SK-N-SH treated with all-trans-retinoic acid at 6 μM for 48 hours (cell line): ENCODE measurements at regions not wholly inside any gene's neighbourhood (a gene's known extent, or its start where the extent isn't known, plus 50 kb on each side); places are given as distances from the start of the nearest gene placed in this dataset.

Source experiments
- ARNTL ChIP-seq: fragments of 450-650 bp; formaldehyde crosslinking; IDR thresholded peaks from 2 replicates; pipeline ENCODE4 v1.5.0; 2020; ENCODE audit warnings: low read depth, mild to moderate bottlenecking, moderate library complexity, borderline replicate concordance
- ZFP3 ChIP-seq: fragments of 250-450 bp; sonication (Bioruptor Pico); IDR thresholded peaks from 2 replicates; pipeline ENCODE4 v1.5.0; 2020; ENCODE audit warnings: mild to moderate bottlenecking, moderate library complexity
- TF ChIP-seq, protein P1 (sequence below): fragments of 250-450 bp; sonication (Bioruptor Pico); IDR thresholded peaks from 2 replicates; pipeline ENCODE4 v1.5.0; 2020; ENCODE audit warnings: mild to moderate bottlenecking, moderate library complexity
- TF ChIP-seq, protein P2 (sequence below): fragments of 250-450 bp; sonication (Bioruptor Pico); IDR thresholded peaks from 2 replicates; pipeline ENCODE4 v1.8.0; 2020; ENCODE audit warnings: mild to moderate bottlenecking, moderate library complexity, borderline replicate concordance

DNA sequence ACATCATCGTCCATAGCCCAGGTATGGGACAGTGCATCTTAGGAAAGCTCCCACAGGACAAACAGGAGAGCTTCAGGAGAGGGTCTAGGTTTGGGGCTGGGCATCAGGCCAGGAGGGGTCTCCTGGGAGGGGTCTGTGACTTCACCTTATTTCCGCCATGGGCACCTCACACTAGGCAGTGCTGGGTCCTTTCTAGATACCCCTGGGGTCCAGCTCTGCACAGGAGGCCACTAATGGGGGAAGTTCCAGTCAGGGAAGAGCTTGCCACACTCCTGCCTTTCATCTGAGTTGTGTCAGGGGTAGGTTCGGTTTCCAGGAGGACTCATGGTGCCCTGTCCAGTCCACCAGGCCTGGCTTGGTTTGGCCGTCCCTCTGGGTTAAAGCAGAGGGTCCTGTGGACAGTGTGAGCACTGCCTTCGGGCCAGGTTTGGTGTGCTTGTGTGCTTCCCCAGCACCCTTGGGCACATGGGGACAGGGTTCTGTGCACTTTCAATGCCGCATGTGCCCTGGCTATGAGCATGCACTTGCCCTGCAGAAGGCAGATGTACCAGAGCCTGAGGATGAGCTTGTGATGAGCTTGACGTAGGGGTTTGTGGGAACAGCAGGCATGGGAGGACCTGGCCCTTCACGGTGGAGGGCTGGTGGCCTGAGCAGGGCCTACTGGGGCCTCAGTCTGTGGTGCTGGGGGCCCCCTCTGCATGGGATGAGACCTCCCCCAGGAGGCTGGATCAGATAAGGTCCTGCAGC, 377.7 kb upstream of the NUPR2 start:
- TF ChIP-seq, protein P1, sequence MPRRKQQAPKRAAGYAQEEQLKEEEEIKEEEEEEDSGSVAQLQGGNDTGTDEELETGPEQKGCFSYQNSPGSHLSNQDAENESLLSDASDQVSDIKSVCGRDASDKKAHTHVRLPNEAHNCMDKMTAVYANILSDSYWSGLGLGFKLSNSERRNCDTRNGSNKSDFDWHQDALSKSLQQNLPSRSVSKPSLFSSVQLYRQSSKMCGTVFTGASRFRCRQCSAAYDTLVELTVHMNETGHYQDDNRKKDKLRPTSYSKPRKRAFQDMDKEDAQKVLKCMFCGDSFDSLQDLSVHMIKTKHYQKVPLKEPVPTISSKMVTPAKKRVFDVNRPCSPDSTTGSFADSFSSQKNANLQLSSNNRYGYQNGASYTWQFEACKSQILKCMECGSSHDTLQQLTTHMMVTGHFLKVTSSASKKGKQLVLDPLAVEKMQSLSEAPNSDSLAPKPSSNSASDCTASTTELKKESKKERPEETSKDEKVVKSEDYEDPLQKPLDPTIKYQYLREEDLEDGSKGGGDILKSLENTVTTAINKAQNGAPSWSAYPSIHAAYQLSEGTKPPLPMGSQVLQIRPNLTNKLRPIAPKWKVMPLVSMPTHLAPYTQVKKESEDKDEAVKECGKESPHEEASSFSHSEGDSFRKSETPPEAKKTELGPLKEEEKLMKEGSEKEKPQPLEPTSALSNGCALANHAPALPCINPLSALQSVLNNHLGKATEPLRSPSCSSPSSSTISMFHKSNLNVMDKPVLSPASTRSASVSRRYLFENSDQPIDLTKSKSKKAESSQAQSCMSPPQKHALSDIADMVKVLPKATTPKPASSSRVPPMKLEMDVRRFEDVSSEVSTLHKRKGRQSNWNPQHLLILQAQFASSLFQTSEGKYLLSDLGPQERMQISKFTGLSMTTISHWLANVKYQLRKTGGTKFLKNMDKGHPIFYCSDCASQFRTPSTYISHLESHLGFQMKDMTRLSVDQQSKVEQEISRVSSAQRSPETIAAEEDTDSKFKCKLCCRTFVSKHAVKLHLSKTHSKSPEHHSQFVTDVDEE (CRISPR knock-in tag) = no peak
- TF ChIP-seq, protein P2, sequence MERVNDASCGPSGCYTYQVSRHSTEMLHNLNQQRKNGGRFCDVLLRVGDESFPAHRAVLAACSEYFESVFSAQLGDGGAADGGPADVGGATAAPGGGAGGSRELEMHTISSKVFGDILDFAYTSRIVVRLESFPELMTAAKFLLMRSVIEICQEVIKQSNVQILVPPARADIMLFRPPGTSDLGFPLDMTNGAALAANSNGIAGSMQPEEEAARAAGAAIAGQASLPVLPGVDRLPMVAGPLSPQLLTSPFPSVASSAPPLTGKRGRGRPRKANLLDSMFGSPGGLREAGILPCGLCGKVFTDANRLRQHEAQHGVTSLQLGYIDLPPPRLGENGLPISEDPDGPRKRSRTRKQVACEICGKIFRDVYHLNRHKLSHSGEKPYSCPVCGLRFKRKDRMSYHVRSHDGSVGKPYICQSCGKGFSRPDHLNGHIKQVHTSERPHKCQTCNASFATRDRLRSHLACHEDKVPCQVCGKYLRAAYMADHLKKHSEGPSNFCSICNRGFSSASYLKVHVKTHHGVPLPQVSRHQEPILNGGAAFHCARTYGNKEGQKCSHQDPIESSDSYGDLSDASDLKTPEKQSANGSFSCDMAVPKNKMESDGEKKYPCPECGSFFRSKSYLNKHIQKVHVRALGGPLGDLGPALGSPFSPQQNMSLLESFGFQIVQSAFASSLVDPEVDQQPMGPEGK (CRISPR knock-in tag) = no peak
- TF ChIP-seq ARNTL (CRISPR knock-in tag) = no peak
- TF ChIP-seq ZFP3 = no peak
